GM19324 (cell line): ENCODE measurements at regions not wholly inside any gene's neighbourhood (a gene's known extent, or its start where the extent isn't known, plus 50 kb on each side); places are given as distances from the start of the nearest gene placed in this dataset.

Source experiments
- ATAC-seq: cut with Tn5 transposase; IDR thresholded peaks from one replicate; pipeline ENCODE4 v1.9.1; 2021; ENCODE audit warnings: mild to moderate bottlenecking, moderate library complexity; ENCODE audit not compliant: unreplicated experiment, low FRiP score

GRCh38 chr2:6526093-6526824 lies 339.4 kb downstream of the CMPK2 start:
- no peak for ATAC-seq

GRCh38 chr2:6531304-6531703 lies 334.4 kb downstream of the CMPK2 start:
- ATAC-seq = no peak

GRCh38 chr2:6535572-6535971 lies 330.1 kb downstream of the CMPK2 start:
- no peak for ATAC-seq

GRCh38 chr2:6538607-6539006 lies 327.1 kb downstream of the CMPK2 start:
- ATAC-seq = no peak

GRCh38 chr2:6545336-6545735 lies 320.4 kb downstream of the CMPK2 start:
- no peak for ATAC-seq

GRCh38 chr2:6545795-6546194 lies 319.9 kb downstream of the CMPK2 start:
- no peak for ATAC-seq

GRCh38 chr2:6554466-6554865 lies 311.2 kb downstream of the CMPK2 start:
- no peak for ATAC-seq

- no peak for ATAC-seq
Measured at GRCh38 chr2:6556755-6557154, 309.0 kb downstream of the CMPK2 start.

- ATAC-seq = no peak
Measured at GRCh38 chr2:6557737-6558136, 308.0 kb downstream of the CMPK2 start.

- no peak for ATAC-seq
Measured at GRCh38 chr2:6562771-6563170, 302.9 kb downstream of the CMPK2 start.

GRCh38 chr2:6564326-6564725 lies 301.4 kb downstream of the CMPK2 start:
- ATAC-seq = no peak

- ATAC-seq = no peak
Measured at GRCh38 chr2:6574121-6574520, 291.6 kb downstream of the CMPK2 start.

- no peak for ATAC-seq
Measured at GRCh38 chr2:6576302-6576701, 289.4 kb downstream of the CMPK2 start.

- no peak for ATAC-seq
Measured at GRCh38 chr2:6577960-6578359, 287.7 kb downstream of the CMPK2 start.

GRCh38 chr2:6578416-6578815 lies 287.3 kb downstream of the CMPK2 start:
- ATAC-seq = no peak

- no peak for ATAC-seq
Measured at GRCh38 chr2:6579281-6579680, 286.4 kb downstream of the CMPK2 start.

GRCh38 chr2:6580982-6581381 lies 284.7 kb downstream of the CMPK2 start:
- ATAC-seq = no peak

GRCh38 chr2:6589150-6589549 lies 276.6 kb downstream of the CMPK2 start:
- no peak for ATAC-seq

GRCh38 chr2:6590442-6590841 lies 275.3 kb downstream of the CMPK2 start:
- no peak for ATAC-seq

GRCh38 chr2:6602471-6602870 lies 263.2 kb downstream of the CMPK2 start:
- ATAC-seq = no peak

GRCh38 chr2:6605836-6606505 lies 259.7 kb downstream of the CMPK2 start:
- ATAC-seq = no peak

- ATAC-seq = no peak
Measured at GRCh38 chr2:6617794-6618193, 247.9 kb downstream of the CMPK2 start.
